Effector memory CD4-positive, alpha-beta T cell (primary cell): ENCODE measurements at regions not wholly inside any gene's neighbourhood (a gene's known extent, or its start where the extent isn't known, plus 50 kb on each side); places are given as distances from the start of the nearest gene placed in this dataset.
A peak's percentile ranks its signal among the peaks of the same experiment; 100 is the strongest.

ENCODE experiments used
- DNase-seq, 3 donors: peaks; one replicate each; pipeline ENCODE4 v3.0.0-alpha.2; 2020
- H3K27ac ChIP-seq: 2 replicates; pipeline ENCODE4 v1.7.0; 2013; ENCODE audit warnings: mild to moderate bottlenecking, low read length, moderate library complexity; ENCODE audit not compliant: insufficient read depth, poor library complexity, severe bottlenecking
- H3K27me3 ChIP-seq: replicated peaks from 2 replicates; pipeline ENCODE4 v1.7.0; 2013; ENCODE audit warnings: mild to moderate bottlenecking, low read length; ENCODE audit not compliant: insufficient read depth, control insufficient read depth, poor library complexity, severe bottlenecking
- H3K36me3 ChIP-seq: 2 replicates; pipeline ENCODE4 v1.7.0; 2013; ENCODE audit warnings: mild to moderate bottlenecking, low read length, moderate library complexity; ENCODE audit not compliant: control insufficient read depth, insufficient read depth
- H3K4me1 ChIP-seq: 2 replicates; pipeline ENCODE4 v1.7.0; 2013; ENCODE audit warnings: low read length, mild to moderate bottlenecking; ENCODE audit not compliant: control insufficient read depth, insufficient read depth, poor library complexity, severe bottlenecking
- H3K4me3 ChIP-seq: 2 replicates; pipeline ENCODE4 v1.7.0; 2013; ENCODE audit warnings: low read length, low read depth, mild to moderate bottlenecking; ENCODE audit not compliant: insufficient read depth, poor library complexity, severe bottlenecking
- H3K9me3 ChIP-seq: 2 replicates; pipeline ENCODE4 v1.7.0; 2013; ENCODE audit warnings: mild to moderate bottlenecking, low read length, moderate library complexity; ENCODE audit not compliant: control insufficient read depth

GRCh38 chr12:94873734-94874517 lies 129.6 kb downstream of the NDUFA12 start:
- H3K4me3 ChIP-seq, result peak overlapping the region; percentile 39

DNA sequence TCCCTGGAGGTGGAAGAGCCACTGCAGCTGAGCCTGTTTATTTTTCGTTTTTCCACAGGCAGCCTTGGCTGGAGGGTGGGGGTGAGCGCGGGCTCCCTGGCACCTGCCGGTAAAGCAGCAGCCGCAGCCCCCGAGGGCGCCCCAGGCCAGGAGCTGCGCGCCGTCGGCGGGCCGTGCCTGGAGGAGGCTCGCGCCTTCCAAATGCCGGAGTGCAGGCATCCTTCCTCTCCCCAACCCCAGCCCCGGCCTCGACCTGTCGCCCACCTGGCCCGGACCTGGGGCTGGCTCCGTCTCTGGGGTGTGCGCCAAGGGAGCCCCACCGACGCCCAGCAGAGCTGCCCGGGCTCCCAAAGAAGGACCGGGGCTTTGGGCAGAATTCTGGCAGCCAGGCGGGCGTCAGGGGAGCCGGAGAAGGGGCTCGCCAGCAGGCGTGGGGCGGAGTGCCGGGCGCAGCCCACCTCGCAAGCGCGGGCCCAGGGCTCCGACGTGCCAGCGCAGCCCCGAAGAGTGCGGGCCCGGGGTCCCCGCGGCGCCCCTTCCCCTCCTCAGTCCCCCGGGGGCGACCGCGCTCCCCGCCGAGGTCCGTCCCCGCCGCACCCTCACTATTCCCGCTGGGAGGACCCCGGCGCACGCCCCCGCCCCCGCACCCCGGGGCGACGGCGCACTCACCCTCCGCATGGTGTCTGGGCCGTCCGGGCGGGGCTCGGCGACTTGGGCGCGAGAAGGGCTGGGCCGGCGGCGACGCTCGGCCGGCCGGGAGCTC lies 130.3 kb downstream of the NDUFA12 start:
- no peak overlapping the region for H3K4me3 ChIP-seq
- no peak overlapping the region for H3K27ac ChIP-seq
- no peaks in the 10 kb centered on the region for H3K9me3 ChIP-seq
- H3K27me3 ChIP-seq, result peaks cover 32% of the 10 kb centered on the region
- H3K4me1 ChIP-seq, result peaks cover 9% of the 10 kb centered on the region
- DNase-seq, result no peak
- H3K36me3 ChIP-seq, result no peaks in the 10 kb centered on the region

More at GRCh38 chr12:94873734-94874517, 129.6 kb downstream of the NDUFA12 start:
- H3K4me1 ChIP-seq, result peaks cover 9% of the 10 kb centered on the region
- DNase-seq, result no peak
- H3K27me3 ChIP-seq, result peaks cover 32% of the 10 kb centered on the region
- H3K27ac ChIP-seq, result no peak overlapping the region
- no peaks in the 10 kb centered on the region for H3K36me3 ChIP-seq
- no peaks in the 10 kb centered on the region for H3K9me3 ChIP-seq

- H3K4me3 ChIP-seq, result no peak overlapping the region
- DNase-seq, result no peak
- H3K9me3 ChIP-seq, result no peaks in the 10 kb centered on the region
- H3K4me1 ChIP-seq, result peaks cover 9% of the 10 kb centered on the region
- H3K36me3 ChIP-seq, result no peaks in the 10 kb centered on the region
- no peak overlapping the region for H3K27ac ChIP-seq
- peaks cover 29% of the 10 kb centered on the region for H3K27me3 ChIP-seq
Measured at GRCh38 chr12:94872671-94872970, 130.9 kb downstream of the NDUFA12 start.

DNA sequence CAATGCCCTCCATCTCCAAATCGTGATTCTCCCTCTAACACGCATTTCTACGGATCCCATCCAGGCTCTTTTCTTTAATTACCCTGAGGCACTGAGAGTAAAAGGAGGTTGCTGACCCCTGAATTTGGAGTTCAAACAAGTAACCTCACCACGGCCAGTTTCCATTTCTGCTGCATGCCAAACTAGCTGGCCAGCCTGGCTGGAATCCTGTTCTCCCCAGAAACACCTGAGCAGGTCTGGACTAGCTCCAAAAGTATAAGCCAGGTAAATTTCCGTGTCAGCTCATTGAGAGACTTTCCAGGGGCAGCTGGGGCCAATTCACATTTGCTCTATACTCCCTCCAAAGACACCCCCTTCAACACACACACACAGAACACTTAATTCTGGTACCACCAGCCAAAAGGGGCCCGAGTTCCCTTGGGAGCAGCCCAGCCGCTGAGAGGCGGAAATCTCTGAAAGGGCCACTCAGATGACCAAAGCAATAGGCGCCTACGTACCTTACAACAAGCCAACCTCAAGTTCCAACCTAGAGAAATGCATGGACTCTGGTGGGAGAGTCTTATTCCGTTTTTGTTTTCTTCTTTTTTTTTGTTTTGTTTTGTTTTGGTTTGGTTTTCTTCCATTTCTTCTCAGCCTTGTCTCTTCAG lies 131.4 kb downstream of the NDUFA12 start:
- Histone ChIP-seq H3K4me1 (peaks cover 9% of the 10 kb centered on the region), H3K27ac (no peak overlapping the region), H3K27me3 (peaks cover 25% of the 10 kb centered on the region), H3K36me3 (no peaks in the 10 kb centered on the region), H3K4me3 (no peak overlapping the region), H3K9me3 (no peaks in the 10 kb centered on the region)
- DNase-seq, result no peak

GRCh38 chr12:94870511-94870910 lies 133.0 kb downstream of the NDUFA12 start:
- Histone ChIP-seq H3K4me1 (peaks cover 9% of the 10 kb centered on the region), H3K4me3 (no peak overlapping the region), H3K27me3 (peaks cover 25% of the 10 kb centered on the region), H3K9me3 (no peaks in the 10 kb centered on the region), H3K27ac (no peak overlapping the region), H3K36me3 (no peaks in the 10 kb centered on the region)
- no peak for DNase-seq

- H3K27ac ChIP-seq, result no peak overlapping the region
- H3K4me1 ChIP-seq, result peaks cover 5% of the 10 kb centered on the region
- no peaks in the 10 kb centered on the region for H3K9me3 ChIP-seq
- H3K36me3 ChIP-seq, result no peaks in the 10 kb centered on the region
- H3K4me3 ChIP-seq, result no peak overlapping the region
- H3K27me3 ChIP-seq, result peaks cover 8% of the 10 kb centered on the region
- no peak for DNase-seq
Measured at GRCh38 chr12:94868161-94868560, 135.3 kb downstream of the NDUFA12 start.

DNA sequence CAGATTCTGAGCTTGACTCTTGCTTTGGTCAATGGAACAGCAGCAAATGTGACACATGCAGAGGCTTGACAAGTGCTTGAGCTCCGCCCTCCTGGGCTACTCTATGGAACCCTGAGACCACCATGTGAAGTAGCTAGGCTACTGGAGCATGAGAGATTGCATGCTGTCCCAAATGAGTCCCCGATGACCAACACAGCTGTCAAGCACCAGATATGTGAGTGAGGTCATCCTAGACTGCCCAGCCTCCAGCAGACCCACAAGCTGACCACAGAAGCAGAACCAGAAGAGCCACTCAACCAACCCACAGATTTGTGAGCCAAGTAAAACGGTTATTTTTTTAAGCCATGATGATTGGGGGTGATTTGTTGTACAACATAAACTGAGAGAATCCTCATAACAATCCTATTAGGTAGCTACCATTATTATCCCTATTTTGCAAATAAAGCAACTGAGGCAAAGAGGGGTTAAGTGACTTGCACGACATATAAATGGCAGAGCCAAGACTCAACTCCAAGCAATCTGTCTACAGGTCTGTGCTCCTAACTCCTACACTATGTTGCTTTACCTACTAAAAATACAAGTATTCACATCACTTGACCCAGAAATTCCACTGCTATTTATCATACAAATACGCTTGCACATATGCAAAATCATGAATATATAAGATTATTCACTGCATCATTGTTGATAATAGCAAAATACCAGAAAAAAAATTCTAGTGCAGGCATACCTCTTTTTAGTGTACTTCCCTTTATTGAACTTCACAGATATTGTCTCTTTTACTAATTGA lies 136.2 kb downstream of the NDUFA12 start:
- Histone ChIP-seq H3K9me3 (no peaks in the 10 kb centered on the region), H3K27ac (no peak overlapping the region), H3K4me3 (no peak overlapping the region), H3K27me3 (no peaks in the 10 kb centered on the region), H3K4me1 (no peaks in the 10 kb centered on the region), H3K36me3 (no peaks in the 10 kb centered on the region)
- DNase-seq, result no peak

DNA sequence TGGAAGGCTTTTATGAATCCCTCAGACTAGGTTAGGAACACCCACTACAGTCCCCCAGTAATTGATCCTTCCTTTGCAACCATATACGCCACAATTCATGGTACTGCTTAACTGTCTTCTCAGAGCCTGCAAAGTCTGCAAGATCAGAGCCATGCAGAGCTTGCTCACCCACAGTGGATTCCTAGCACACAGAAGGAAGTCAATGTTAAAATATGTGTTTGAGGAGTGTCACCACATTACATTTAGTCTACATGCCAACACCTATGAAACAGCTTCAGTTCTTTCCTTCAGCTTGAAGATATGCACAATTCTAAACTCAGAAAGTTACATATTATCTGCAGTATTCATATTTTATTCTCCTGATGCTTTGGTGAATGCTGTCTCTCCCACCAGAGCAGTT lies 138.5 kb downstream of the NDUFA12 start:
- Histone ChIP-seq H3K4me1 (no peaks in the 10 kb centered on the region), H3K9me3 (no peaks in the 10 kb centered on the region), H3K27me3 (no peaks in the 10 kb centered on the region), H3K36me3 (no peaks in the 10 kb centered on the region), H3K4me3 (no peak overlapping the region), H3K27ac (no peak overlapping the region)
- no peak for DNase-seq

DNA sequence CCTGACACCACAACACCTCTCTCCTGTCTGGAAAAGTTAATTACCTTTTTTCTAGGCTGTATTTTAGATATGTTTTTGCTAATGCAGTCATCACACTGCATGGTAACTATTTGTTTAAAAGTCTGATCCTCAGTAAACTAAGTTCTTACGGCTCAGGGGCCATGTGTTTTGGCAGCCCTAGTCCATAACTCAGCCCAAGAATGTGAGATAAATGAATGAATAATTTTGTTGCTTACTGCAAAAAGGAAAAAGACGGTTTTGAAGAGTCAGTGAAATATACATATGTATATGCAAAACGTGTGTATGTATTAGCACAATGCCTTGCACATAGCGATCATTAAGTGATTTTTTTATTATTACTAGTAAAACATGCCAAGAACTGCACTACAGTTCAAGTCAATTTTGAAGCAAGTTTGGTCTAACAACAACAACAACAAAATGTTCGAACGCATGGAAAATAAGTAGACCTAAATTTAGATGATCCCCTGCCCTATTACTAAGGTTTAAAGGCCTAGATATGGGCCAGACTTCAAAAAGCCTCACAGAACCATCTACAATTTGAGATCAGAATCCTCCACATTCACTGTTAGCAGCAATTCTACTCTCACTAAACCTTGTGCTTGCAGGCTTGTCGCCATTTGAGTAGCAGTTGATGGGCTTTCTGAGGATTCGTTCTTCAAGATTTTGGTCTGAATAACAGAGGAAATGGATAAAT lies 140.0 kb downstream of the NDUFA12 start:
- no peak for DNase-seq
- no peaks in the 10 kb centered on the region for H3K36me3 ChIP-seq
- no peak overlapping the region for H3K4me3 ChIP-seq
- H3K9me3 ChIP-seq, result no peaks in the 10 kb centered on the region
- no peaks in the 10 kb centered on the region for H3K4me1 ChIP-seq
- H3K27me3 ChIP-seq, result no peaks in the 10 kb centered on the region
- no peak overlapping the region for H3K27ac ChIP-seq
